ENCODE measurements at regions not wholly inside any gene's neighbourhood (a gene's known extent, or its start where the extent isn't known, plus 50 kb on each side); places are given as distances from the start of the nearest gene placed in this dataset.

DNA sequence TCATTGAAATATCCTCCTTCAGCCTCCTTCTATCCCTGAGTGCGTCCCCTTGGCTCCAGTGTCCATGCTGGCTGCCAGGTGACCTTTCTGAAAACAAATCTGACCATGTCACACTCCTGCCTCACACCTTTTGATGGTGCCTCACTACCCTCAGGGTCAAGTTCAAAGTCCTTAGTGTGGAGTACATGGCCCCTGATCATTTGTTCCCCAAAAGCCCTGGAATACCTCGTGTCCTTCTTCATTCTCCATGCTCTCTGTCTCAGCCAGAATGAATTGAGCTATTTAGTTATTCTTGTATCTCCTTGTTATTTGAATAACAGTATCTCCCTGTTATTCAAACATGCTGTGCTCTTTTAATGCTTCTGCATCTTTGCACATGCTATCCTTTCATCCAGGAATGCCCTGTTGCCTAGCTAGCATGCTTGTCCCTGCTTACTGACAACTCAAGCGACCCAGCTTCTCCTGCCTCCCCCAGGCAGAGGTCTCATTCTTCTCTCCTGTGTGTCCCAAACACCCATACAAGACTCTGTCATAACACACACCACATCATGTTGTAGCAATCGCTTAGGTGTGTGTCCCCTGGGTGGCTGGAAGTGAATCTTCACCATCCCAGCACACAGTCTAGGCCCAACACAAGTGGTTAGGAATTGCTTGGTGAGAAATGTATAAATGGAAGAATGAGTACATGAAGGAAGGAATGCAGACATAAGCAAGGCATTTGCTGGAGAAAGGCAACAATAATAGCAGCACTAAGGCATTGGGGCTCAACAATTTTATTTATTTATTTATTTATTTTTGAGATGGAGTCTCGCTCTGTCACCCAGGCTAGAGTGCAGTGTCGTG, 144.0 kb downstream of the DDX1 start:
- DNase-seq = no peak

DNA sequence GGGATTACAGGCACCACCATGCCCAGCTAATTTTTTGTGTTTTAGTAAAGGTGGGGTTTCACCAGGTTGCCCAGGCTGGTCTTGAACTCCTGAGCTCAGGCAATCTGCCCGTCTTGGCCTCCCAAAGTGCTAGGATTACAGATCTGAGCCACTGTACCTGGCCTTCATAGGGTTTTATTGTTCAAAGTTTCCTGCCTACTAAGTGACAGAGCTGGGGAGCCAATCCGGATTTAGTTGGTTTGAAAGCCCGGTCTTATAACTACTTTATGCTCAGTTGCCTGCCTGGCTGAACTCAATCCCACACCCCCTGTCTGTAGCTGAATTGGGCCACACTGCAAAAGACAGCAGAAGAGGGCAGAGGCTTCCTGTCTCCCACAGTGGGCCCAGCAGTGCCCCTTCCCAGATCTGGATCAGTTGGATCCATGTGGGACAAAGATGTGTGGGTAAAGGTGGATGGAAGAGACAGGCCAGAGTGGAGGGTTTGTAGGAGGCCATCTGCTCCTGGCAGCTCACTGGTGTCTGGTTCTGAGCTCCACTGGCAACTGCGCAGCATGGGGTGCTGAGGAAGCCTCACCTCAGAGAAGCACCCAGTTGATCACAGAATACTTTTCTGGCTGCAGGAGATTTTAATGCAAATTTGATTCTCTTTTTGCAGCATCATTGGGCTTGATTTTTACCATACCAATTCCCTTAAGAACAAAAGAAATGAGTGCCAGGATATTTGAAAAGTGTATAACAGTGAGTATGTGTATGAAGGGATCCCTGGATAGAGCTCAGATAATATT, 144.9 kb downstream of the DDX1 start:
- no peak for DNase-seq

DNA sequence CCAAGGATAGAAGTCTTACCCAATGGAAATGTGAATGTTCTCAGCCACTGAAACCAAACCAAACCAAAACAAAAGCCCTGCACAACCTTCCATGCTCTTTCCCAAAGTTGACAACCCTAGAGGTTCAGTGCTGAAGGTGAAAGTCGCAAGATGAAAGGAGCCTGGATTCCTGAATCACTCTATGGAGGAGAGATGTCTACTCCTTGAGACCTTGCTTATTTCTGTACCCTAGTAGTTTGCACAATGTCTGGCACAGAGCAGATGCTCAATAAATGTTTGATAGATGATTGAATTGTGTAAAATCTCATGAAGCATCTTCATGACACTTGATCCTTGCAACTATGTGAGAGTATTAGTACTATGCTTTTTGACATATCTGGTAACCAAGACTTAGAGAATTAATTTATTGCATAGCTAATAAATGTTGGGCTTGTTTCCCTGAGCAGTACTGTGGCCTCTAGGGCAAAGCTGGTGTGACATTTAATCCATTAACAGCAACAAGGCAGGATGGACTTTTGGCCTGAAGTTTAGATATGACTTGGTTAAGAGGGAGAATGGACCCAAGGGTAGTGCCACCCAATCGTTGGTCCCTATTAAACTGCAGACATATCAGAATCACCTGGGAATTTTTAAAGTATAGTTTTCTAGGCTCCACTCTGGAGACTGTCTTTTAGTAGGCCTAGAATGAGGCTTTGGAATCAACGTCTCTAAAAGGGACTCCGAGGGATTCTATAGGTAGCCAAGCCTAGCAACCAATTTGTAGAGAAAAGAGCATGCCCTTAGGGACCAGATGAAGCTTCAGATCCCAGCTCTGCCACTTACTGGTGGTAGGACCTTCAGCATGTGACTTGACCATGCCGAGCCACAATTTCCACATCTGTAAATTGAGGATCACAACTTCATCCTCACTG, 145.9 kb downstream of the DDX1 start:
- no peak for DNase-seq

DNA sequence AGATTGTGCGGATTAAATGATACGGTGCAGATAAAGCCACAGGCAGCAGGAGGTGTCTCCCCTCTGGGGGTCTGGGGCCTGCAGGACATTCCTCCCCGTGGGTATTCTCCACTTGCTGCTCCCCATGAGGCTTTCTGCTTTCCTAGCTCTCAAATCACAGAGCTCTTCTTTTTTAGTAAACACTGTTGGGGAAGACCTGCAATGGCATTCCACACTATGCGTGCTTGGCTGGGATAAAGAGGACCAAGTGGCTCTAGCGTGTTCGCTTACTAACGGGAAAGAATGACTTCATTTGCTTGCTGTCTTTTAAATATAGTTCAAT, 146.5 kb downstream of the DDX1 start:
- no peak for DNase-seq

DNA sequence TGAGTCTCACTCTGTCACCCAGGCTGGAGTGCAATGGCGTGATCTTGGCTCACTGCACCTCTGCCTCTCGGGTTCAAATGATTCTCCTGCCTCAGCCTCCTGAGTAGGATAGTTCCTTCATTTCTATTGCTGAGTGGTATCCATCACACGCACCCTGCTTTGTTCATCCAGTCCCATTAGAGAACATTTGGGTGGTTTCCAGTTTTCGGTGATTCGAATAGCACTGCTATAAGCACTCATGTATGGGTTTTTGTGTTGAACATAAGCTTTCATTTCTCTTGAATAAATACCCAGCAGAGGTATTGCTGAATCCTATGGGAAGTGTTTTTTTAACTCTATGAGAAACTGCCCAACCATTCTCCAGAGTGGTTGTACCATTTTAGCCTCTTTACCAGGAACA, 147.3 kb downstream of the DDX1 start:
- DNase-seq = no peak

DNA sequence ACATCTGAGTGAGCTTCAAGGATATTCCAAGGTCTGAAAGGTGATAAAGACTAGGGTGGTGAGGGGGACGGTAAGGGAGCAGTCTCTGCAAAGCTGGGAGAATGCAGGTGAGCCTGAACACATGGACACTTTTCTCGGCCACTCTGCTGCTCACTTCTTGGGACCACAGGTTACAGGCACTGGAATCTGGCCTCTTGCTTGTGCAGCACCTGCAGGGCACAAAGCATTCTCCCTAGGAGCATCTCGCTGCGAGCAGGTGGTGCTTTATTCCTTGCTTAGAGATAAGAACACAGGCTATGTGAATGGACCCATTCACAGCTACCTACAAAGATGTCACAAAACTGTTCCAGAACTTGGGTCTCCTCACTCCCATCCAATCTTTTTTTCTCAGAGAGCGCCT, 153.2 kb downstream of the DDX1 start:
- no peak for DNase-seq

DNA sequence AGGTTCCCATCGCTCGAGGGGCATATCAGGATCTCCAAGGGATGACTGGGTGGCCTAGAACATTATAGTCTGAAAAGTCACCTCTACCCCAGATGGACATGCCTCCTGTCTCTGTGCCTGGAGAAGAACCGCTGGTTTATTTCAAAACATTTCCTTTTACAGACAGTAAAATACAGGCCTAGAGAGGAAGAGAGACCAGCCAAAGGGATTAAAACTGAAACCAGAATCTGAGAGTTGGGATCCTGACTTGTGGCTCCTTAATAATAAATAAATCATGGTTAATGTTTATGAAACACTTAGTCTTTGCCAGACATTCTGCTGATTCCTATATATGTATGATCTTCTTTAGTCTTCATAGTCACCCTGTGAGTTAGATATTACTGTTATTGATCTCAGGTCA, 153.7 kb downstream of the DDX1 start:
- no peak for DNase-seq

DNA sequence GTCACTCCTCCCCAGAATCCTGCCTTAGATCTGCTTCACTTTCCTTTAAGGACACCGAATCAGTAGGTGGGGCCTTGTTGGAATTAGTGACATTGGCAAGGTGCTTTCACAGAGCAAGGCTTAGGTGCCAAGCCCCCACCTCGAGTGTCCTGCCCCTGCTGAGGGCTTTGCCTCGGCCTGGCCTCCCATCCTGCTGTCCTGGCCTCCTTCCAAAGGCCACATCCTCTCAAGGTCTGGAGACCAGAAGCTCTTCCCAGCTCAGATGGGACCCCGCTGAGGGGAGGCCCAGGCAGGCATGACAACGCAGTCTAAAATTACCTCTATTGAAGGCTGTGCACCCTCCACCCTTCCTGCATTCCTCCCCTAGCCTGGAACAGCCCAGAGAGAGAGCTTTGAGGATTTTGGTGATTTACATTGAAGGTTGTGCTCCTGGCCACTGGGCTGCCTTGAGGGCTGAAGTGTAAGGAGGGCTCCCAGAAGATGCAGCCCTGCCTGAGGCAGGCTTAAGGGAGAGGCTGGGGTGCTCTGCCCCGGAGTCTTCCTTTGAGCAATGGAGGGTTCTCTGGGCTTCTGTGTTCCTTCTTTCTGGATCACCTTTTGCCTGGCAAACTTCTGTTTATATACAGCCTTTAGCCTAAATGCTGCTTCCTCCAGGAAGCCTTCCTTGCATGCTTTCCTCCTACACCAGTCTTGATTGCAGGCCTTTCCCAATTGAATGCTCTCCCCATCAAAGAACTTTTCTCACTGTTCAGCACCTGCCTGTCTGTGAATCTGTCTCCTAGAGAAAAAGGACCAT, 154.4 kb downstream of the DDX1 start:
- no peak for DNase-seq

DNA sequence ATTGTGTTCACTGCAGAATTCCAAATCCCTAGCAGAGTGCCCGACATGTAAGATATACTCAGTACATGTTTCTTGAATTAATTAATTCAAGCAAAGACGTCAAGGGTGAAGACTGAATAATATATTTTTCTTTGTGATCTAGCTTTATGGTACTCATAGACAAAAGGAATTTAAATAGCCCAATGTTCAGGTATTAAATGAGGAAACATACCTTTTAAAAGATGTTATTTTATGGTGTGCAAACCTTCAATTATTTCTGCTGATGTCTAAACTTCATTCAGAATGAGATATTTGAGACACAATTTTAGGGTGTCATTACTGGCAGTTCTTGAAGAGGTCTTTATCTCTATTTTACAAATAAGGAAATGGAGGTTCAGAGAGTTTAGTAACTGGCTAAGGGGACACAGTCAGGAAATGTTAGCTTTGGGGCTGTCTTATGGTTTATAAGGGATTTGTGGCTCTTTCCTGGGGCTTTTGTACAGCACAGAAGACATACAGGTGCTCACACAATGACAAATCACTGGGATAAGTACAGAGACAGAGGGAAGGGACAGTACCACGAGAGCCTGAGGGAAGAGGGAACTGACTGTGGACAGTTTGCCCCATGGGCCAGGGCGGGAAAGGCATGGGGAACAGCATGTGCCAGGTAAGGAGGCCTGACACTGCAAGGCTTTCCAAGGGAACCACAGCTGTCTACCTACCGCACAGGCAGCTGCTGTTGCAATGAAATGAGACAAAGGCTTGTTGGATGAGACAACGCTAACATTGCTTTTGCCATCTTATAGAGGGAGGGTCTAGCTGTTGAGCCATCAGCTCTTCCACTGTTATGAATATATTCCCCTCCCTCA, 155.3 kb downstream of the DDX1 start:
- DNase-seq = no peak

DNA sequence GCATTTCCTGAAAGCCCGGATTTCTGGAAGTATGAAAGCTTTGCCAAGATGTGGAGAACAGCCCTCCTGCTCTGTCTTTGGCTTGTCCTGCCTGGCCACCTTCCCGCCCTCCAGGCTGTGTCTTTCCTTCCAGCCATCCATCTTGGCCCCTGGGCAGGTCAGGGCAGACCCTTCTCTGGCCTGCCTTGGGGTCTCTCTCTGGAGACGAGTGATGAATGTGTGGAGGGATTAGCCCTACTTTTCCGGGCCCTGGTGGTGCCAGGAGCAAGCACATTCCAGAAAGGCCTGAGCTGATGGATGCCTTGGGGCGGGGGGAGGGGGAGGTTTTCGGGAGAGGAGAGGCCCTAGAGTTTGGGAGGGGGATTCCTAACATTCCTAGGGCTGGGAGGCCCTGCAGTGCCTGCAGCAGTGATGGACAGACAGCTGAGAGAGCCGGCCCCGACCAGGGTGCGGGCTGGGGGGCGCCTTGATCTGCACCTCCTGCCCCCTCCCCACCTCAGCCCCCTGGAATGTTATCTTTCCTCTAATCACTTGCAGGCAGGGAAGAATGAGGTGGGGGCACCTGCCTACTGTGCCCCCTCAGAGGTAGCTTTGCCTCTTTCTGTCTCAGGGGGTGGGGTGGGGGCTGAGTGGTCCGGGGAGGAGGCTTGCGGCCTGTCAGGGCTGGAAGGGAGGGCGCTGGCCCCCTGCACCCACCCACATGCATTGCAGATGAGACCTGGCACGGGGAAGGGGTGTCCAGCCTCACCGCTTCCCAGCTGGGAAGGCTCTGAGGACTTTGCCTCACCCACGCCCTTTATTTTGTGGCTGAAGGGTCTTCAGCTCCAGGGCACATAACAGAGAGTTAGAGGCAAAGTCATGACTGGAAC, 156.2 kb downstream of the DDX1 start:
- no peak for DNase-seq

DNA sequence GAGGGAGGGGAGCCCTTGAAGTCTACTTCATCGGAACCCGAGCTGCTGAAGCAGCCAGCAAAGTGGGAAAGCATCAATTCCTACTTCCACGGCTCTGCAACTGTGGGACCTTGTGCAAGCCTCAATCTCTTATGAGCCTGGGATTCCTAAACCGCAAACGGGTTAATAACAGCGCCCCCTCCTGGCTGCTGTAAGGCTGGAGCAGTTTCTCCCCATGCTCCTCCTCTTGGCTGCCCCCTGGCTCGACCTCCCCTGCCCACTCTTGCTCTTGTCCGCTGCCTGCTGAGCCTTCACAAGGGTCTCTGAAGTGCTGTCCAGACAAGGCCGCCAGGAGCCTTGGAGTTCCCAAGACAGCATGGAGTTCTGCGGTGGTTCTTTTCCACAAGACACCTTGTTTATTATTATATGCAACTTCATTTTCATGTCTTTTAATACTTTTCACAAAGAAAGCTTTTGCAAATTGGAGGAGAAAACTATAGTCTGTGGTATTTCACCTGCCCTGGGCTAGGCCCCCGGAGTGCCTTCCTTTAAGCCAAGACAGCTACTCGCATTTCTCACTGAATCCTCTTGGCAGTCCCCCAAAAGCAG, 157.2 kb downstream of the DDX1 start:
- DNase-seq = no peak

DNA sequence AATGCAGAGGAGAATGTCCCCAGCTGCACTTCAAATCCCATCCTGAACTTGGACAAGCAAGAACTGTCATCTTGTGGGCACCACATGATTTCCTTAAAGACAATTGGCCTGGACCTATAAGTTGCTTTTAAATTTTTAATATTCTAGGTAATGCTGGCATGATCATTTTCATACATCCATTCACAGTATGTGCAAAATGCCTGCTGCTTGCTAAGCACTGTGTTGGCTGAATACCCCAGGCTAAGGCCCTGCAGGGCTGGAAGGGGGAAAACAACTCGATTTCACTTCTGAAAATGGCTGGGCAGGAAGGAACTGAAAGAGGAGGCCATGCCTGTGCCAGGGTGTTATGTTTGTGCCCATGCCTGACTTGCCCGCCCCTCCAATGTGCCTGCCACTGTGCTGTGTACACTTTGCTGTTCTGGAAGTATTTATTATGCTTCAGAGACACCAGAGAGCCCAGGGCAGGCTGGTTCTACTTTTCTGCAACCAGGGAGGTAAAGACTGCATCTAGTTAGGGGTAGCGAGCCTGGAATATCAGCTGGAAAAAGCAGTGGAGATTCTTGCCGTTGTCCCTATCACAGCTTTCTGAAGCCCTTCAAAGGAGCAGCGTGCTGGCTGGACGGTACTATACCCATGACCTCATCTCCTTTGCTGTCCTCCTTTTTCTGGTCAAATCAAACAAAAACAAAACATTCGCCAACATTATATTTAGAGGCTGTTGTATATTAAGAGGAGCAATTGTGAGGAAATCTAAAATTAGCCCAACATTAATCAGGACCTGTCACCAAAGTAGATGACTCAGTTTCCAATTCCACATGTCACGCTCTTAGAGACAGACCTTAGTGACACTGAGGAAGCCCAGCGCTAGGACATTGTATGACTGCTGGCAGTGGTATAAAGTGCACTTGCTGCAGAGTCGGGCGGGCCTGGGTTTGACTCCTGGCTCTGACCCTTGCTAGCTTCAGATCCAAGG, 158.1 kb downstream of the DDX1 start:
- DNase-seq = no peak

DNA sequence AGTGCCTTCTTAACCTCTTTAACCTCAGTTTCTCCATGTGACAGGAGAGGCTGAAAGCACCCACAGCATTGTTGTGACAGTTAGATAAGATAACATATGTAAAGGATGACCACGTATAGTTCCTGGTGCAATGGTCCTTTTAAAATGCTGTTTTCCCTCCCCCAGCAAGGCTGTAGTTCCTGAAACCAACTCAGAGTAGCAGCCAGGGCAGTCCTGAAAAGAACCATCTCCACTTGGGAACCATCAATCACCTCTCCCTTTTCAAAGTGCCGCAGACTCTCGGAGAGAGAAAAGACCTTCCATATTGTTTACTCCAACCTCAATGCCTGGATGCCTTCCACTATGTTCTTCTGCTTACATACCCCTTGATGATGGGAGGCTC, 158.8 kb downstream of the DDX1 start:
- no peak for DNase-seq

DNA sequence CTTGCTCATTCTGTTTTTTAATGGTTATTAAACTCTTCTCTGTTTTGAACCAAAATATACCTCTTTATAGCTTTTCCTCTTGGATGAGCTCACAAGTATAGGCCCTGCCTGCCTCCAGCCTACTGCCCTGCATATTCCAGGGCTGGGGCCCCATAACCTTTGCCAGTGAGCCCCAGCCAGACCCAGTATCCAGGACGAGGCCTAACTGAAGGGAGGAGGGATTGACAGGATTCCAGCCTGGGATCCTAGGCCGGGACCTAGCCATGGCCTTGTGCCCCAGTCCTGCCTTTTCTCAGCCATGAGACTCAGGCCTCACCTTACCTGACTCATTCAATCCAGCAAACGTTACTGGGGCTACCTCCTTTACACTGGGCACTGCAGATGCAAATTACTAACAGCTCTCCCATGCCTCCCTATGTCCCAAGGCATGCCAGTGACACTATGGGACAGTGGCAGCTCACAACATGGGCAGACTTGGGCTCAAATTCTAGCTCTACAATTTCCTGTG, 159.2 kb downstream of the DDX1 start:
- DNase-seq = no peak

DNA sequence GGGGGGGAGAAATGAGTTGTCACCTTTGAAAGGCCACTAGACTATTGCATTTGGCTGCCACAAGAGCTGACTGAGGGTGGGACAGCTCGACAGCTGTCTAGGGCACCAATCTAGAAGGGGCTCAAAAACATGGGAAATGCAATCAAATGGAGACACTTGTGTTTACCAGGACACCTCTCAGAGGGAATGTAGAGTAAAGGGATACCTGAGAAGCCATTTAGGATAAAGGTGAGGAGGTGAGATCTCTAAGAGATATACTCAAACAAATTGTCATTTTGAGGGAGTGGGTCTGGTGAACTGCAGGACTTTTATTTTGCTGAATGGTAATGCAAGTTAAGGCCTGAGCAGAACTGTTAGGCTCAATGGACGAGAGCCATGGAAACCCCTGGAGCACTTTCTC, 159.8 kb downstream of the DDX1 start:
- no peak for DNase-seq

DNA sequence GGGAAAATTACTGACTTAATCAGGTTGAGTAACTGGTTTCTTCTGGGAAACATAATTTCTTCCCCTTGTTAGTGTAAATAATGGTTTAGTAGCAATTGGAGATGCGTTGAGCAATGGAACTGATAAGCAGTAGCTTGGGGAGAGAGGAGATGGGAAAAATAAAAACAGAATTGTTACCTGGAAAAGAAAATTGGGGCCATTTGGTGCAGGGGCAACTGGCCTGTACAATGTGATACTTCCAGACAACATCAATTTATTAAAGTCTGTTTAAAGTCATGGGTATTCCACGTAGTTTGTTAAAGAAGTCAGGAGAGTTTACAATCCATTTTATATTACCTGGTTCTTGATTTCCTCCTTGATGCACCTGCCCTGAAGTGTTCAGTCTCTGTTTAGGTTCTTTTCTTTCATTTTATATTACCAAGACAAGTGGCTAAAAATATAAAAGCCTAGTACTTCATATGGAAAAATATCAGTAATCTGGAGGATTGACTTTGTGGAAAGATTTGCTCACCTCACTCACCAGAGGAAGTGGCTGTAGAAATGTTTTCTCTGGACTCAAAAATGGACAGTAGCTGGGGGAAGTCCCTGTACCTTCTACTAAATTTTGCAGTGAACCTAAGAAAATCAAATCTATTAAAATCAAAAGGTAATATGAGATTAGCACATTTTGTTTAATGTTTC, 161.0 kb downstream of the DDX1 start:
- DNase-seq = no peak

DNA sequence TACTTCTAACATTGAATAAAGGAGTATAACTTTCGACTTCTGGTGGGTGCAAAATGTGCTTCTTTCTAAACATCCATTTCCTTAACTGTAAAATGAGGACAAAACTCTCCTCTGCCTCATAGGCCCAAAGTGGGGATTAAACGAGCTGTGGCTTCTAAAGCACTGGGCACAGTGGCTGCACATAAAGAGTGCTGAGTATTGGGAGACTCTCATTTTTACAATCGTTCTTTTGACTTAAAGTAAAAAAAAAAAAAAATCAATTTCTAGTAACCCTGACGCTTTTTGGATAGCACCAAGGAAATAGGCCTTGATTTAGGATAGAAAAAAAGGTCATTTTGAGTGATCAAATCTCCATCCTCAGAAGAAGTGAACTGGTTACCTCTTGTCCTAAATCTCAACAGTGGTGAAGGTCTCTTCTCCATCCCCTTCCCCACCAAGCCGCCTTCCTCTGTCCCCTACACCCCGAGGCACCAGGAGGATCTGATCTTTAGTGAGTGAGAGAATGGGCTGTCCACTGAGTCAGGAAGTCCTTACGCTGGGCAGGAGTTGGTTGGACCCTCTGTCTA, 161.6 kb downstream of the DDX1 start:
- DNase-seq = no peak

All from NCI-H2171 treated with DMSO at 0.1 percent for 48 hours (cell line).